Adrenal gland (tissue), 9 donors: ENCODE measurements at regions not wholly inside any gene's neighbourhood (a gene's known extent, or its start where the extent isn't known, plus 50 kb on each side); places are given as distances from the start of the nearest gene placed in this dataset.

Experiments
- DNase-seq, 7 donors: peaks; one replicate each; pipeline ENCODE4 v3.0.0-alpha.2; 2019 to 2020
- H3K27ac ChIP-seq, 5 donors: fragments of 200-600 bp; sonication (generic) in 4 of 5; 1 replicate in 3 of 5; 2 replicates in 2 of 5; pipeline versions ENCODE4 v1.5.1 to v1.8.0; 2016 to 2020; ENCODE audit warnings: mild to moderate bottlenecking in 1 of 5
- H3K27me3 ChIP-seq: fragments of 200-600 bp; 2 replicates; pipeline ENCODE4 v1.8.0; 2021
- H3K36me3 ChIP-seq, 2 donors: fragments of 200-600 bp; replicated peaks in 1 of 2; 1 replicate in 1 of 2; 2 replicates in 1 of 2; pipeline versions ENCODE4 v1.5.1 to v1.8.0; 2018 to 2022
- H3K4me1 ChIP-seq, 2 donors: fragments of 200-600 bp; replicated peaks in 1 of 2; 1 replicate in 1 of 2; 2 replicates in 1 of 2; pipeline versions ENCODE4 v1.5.1 to v1.8.0; 2018 to 2021
- H3K4me3 ChIP-seq, 4 donors: fragments of 200-600 bp; sonication (generic) in 3 of 4; one replicate each; pipeline ENCODE4 v1.5.1; 2016 to 2018
- H3K9me3 ChIP-seq, 3 donors: fragments of 200-600 bp; sonication (generic) in 1 of 3; replicated peaks in 1 of 3; 1 replicate in 2 of 3; 2 replicates in 1 of 3; pipeline versions ENCODE4 v1.5.1 to v1.8.0; 2016 to 2021
- CTCF ChIP-seq, 6 experiments: fragments of 450-650 bp in 4 of 6; fragments of 200-600 bp in 2 of 6; sonication (generic) in 1 of 6; IDR thresholded peaks; 1 replicate in 5 of 6; 2 replicates in 1 of 6; pipeline versions ENCODE4 v1.5.1 to v1.8.0; 2016 to 2021; ENCODE audit warnings: antibody characterized with exemption in 6 of 6, mild to moderate bottlenecking in 2 of 6, moderate library complexity in 1 of 6
- POLR2A ChIP-seq, 2 donors: fragments of 450-650 bp; IDR thresholded peaks; one replicate each; pipeline ENCODE4 v1.6.1; 2017; ENCODE audit warnings: antibody characterized with exemption in 2 of 2, mild to moderate bottlenecking in 2 of 2, moderate library complexity in 1 of 2
- WGBS, 4 donors: extraction: QIAGEN DNeasy Blood & Tissue Kit in 2 of 4; methylation state at CpG; one replicate each; pipeline versions ENCODE4 v1.1.5 to v1.1.7; 2013 to 2017; 5-methylcytosine and 5-hydroxymethylcytosine counted together
- intact Hi-C, 2 donors: fragments of 100-400 bp; cut with DNase I; formaldehyde crosslinking; loops; one replicate each; pipeline versions ENCODE4 v1.14.1 to v1.15.0; 2022 to 2023
- donor health status: healthy with polysubstance abuse.
- donor health status: Bipolar disorder and iron deficiency.
- donor health status: DM: yes; HTN: yes; CAD: no.
- donor health status: DM: no; HTN: no; CAD: no.
- donor health status: DM: no; HTN: no; CAD: no.

- intact Hi-C loops, result no loop called here
Observed at GRCh38 chr2:38180754-38181153, 104.8 kb upstream of the CYP1B1 start.

GRCh38 chr2:38178556-38179419 is 102.8 kb upstream of the CYP1B1 start:
- 25 to 31% (median 31%) methylated on average over 5 of the region's 5 CpGs for WGBS, 4 donors
- TF ChIP-seq POLR2A (IDR thresholded peaks at IDR 0.05) (no peak), CTCF (IDR thresholded peaks at IDR 0.05) (no peak)
- Histone ChIP-seq H3K4me3 (no peak overlapping the region), H3K27me3 (no peaks in the 10 kb centered on the region), H3K9me3 (no peaks in the 10 kb centered on the region), H3K27ac (peak overlapping the region in 4 of 5 donors; percentile 46 to 89 (median 70)), H3K4me1 (peaks cover 10 to 24% of the 10 kb centered on the region in 2 donors), H3K36me3 (no peaks in the 10 kb centered on the region)
- intact Hi-C loops, result no loop called here
- peak; percentile 31 to 82 (median 63) for DNase-seq

More at GRCh38 chr2:38180754-38181153, 104.8 kb upstream of the CYP1B1 start:
- Histone ChIP-seq H3K4me3 (no peak overlapping the region), H3K27ac (no peak overlapping the region), H3K36me3 (no peaks in the 10 kb centered on the region), H3K27me3 (no peaks in the 10 kb centered on the region), H3K9me3 (no peaks in the 10 kb centered on the region), H3K4me1 (peaks cover 10 to 24% of the 10 kb centered on the region in 2 donors)
- WGBS, 4 donors, result 65 to 73% (median 69%) methylated on average over 3 of the region's 3 CpGs
- DNase-seq, result no peak
- no peak for TF ChIP-seq POLR2A (IDR thresholded peaks at IDR 0.05)
- TF ChIP-seq CTCF (IDR thresholded peaks at IDR 0.05), result no peak

GRCh38 chr2:38178119-38178518 is 102.2 kb upstream of the CYP1B1 start:
- WGBS, 4 donors, result 58 to 80% (median 63%) methylated on average over 3 of the region's 3 CpGs
- peak overlapping the region in 4 of 5 donors; percentile 46 to 89 (median 70) for H3K27ac ChIP-seq
- no peaks in the 10 kb centered on the region for H3K9me3 ChIP-seq
- no peaks in the 10 kb centered on the region for H3K27me3 ChIP-seq
- intact Hi-C loops, result no loop called here
- no peaks in the 10 kb centered on the region for H3K36me3 ChIP-seq
- H3K4me3 ChIP-seq, result no peak overlapping the region
- peaks cover 10 to 24% of the 10 kb centered on the region in 2 donors for H3K4me1 ChIP-seq
- TF ChIP-seq POLR2A (IDR thresholded peaks at IDR 0.05) (no peak), CTCF (IDR thresholded peaks at IDR 0.05) (peak in 2 of 6 experiments; percentile 25 to 37)
- peak in 6 of 7 donors; percentile 26 to 62 (median 39) for DNase-seq

DNA sequence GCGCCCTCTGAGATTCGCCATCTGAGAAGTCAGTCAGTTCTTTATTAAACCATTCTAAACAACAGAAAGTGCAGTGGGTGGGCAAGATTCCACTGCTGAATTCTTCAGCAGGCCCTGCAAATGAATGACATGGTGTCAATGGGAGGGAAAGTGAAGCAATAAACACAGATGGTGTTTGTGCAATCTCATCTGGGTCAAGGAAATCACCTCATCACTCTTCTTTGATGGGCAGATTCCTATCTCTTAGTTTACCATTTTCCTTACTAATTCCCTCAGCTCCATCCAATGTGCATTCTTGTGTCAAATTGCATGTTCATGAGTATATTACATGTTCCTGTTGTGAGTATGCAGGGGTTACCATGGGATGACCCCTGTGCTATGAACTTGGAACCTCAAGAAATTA is 100.7 kb upstream of the CYP1B1 start:
- intact Hi-C loops, result no loop called here
- Histone ChIP-seq H3K4me1 (peaks cover 7 to 24% of the 10 kb centered on the region in 2 donors), H3K27ac (peak overlapping the region in 2 of 5 donors; percentile 43 to 89), H3K27me3 (no peaks in the 10 kb centered on the region), H3K9me3 (no peaks in the 10 kb centered on the region), H3K36me3 (no peaks in the 10 kb centered on the region), H3K4me3 (no peak overlapping the region)
- no peak for DNase-seq
- TF ChIP-seq CTCF (IDR thresholded peaks at IDR 0.05) (no peak), POLR2A (IDR thresholded peaks at IDR 0.05) (no peak)
- WGBS, 4 donors, result 92 to 100% (median 97%) methylated on average over 1 to 2 of the region's 2 CpGs
